DND-41 (cell line): ENCODE measurements at regions not wholly inside any gene's neighbourhood (a gene's known extent, or its start where the extent isn't known, plus 50 kb on each side); places are given as distances from the start of the nearest gene placed in this dataset.

Experiments
- ATAC-seq: fragments of 200-7000 bp; cut with Tn5 transposase; 3 replicates; pipeline ENCODE4 v1.9.1; 2021; ENCODE audit warnings: low read depth; ENCODE audit not compliant: insufficient read depth
- DNase-seq: peaks from one replicate; pipeline ENCODE4 v3.0.0-alpha.2; 2020
- H2AFZ ChIP-seq: 2 replicates; pipeline ENCODE4 v1.6.0; 2012; ENCODE audit warnings: low read depth, low read length
- H3K27ac ChIP-seq: 2 replicates; pipeline ENCODE4 v1.5.1; 2012; ENCODE audit warnings: low read length, inconsistent platforms
- H3K27me3 ChIP-seq: fragments of 200-600 bp; sonication (generic); 2 replicates; pipeline ENCODE4 v1.6.0; 2012; ENCODE audit warnings: low read length, mild to moderate bottlenecking, inconsistent platforms; ENCODE audit not compliant: insufficient read depth, poor library complexity
- H3K36me3 ChIP-seq: 2 replicates; pipeline ENCODE4 v1.5.1; 2012; ENCODE audit warnings: low read length, inconsistent platforms; ENCODE audit not compliant: insufficient read depth
- H3K4me1 ChIP-seq: 2 replicates; pipeline ENCODE4 v1.5.1; 2012; ENCODE audit warnings: mild to moderate bottlenecking, low read length; ENCODE audit not compliant: insufficient read depth
- H3K4me2 ChIP-seq: 2 replicates; pipeline ENCODE4 v1.6.0; 2012; ENCODE audit warnings: mild to moderate bottlenecking, moderate library complexity, low read length, inconsistent platforms; ENCODE audit not compliant: insufficient read depth
- H3K4me3 ChIP-seq, 2 experiments: fragments of 200-600 bp in 1 of 2; shearing (Covaris generic) in 1 of 2; 2 replicates each; pipeline ENCODE4 v1.5.1; 2012 to 2016; ENCODE audit warnings: inconsistent platforms in 2 of 2, low read length in 2 of 2, mild to moderate bottlenecking in 2 of 2, low read depth in 1 of 2, moderate library complexity in 1 of 2
- H3K79me2 ChIP-seq: 2 replicates; pipeline ENCODE4 v1.6.0; 2012; ENCODE audit warnings: low read length, inconsistent platforms; ENCODE audit not compliant: insufficient read depth
- H3K9ac ChIP-seq: 2 replicates; pipeline ENCODE4 v1.6.0; 2012; ENCODE audit warnings: low read depth, mild to moderate bottlenecking, inconsistent platforms, low read length, moderate library complexity
- H3K9me3 ChIP-seq: 2 replicates; pipeline ENCODE4 v1.5.1; 2012; ENCODE audit warnings: low read length, moderate library complexity, mild to moderate bottlenecking, inconsistent platforms; ENCODE audit not compliant: insufficient read depth, severe bottlenecking
- H4K20me1 ChIP-seq: 2 replicates; pipeline ENCODE4 v1.6.0; 2012; ENCODE audit warnings: low read length; ENCODE audit not compliant: insufficient read depth
- CTCF ChIP-seq: IDR thresholded peaks from 2 replicates; pipeline ENCODE4 v1.5.1; 2012; ENCODE audit warnings: borderline replicate concordance, low read length, moderate library complexity, mild to moderate bottlenecking; ENCODE audit not compliant: poor library complexity, severe bottlenecking; ENCODE audit errors: extremely low read depth
- EZH2 ChIP-seq: IDR thresholded peaks from 3 replicates; pipeline ENCODE4 v1.6.1; 2012; ENCODE audit warnings: borderline replicate concordance, low read depth, mild to moderate bottlenecking, moderate library complexity, low read length, inconsistent platforms; ENCODE audit not compliant: severe bottlenecking

GRCh38 chr6:40336940-40337760 is 250.0 kb downstream of the LRFN2 start:
- Histone ChIP-seq H3K27ac (no peak overlapping the region), H3K36me3 (no peaks in the 10 kb centered on the region), H4K20me1 (no peaks in the 10 kb centered on the region), H3K79me2 (no peaks in the 10 kb centered on the region), H3K9me3 (no peaks in the 10 kb centered on the region), H3K4me2 (no peak overlapping the region), H3K27me3 (no peaks in the 10 kb centered on the region), H3K4me1 (peaks cover 15% of the 10 kb centered on the region), H3K4me3 (no peak overlapping the region), H3K9ac (no peak overlapping the region), H2AFZ (no peak overlapping the region)
- no peak for TF ChIP-seq EZH2
- TF ChIP-seq CTCF, result no peak
- DNase-seq (no peak), ATAC-seq (no peak)

GRCh38 chr6:40336296-40336695 is 250.9 kb downstream of the LRFN2 start:
- H3K79me2 ChIP-seq, result no peaks in the 10 kb centered on the region
- no peak overlapping the region for H2AFZ ChIP-seq
- peaks cover 15% of the 10 kb centered on the region for H3K4me1 ChIP-seq
- ATAC-seq (no peak), DNase-seq (no peak)
- H3K9me3 ChIP-seq, result no peaks in the 10 kb centered on the region
- no peaks in the 10 kb centered on the region for H4K20me1 ChIP-seq
- H3K27me3 ChIP-seq, result no peaks in the 10 kb centered on the region
- no peak overlapping the region for H3K4me3 ChIP-seq
- H3K9ac ChIP-seq, result no peak overlapping the region
- no peak for TF ChIP-seq CTCF
- no peak for TF ChIP-seq EZH2
- H3K4me2 ChIP-seq, result no peak overlapping the region
- no peak overlapping the region for H3K27ac ChIP-seq
- no peaks in the 10 kb centered on the region for H3K36me3 ChIP-seq

GRCh38 chr6:40334496-40335270 is 252.5 kb downstream of the LRFN2 start:
- no peaks in the 10 kb centered on the region for H3K36me3 ChIP-seq
- no peaks in the 10 kb centered on the region for H3K9me3 ChIP-seq
- H3K27me3 ChIP-seq, result no peaks in the 10 kb centered on the region
- no peak overlapping the region for H3K4me3 ChIP-seq
- H3K4me1 ChIP-seq, result peaks cover 5% of the 10 kb centered on the region
- DNase-seq (no peak), ATAC-seq (no peak)
- H3K79me2 ChIP-seq, result no peaks in the 10 kb centered on the region
- no peaks in the 10 kb centered on the region for H4K20me1 ChIP-seq
- no peak overlapping the region for H2AFZ ChIP-seq
- TF ChIP-seq EZH2, result no peak
- TF ChIP-seq CTCF, result no peak
- no peak overlapping the region for H3K4me2 ChIP-seq
- H3K9ac ChIP-seq, result no peak overlapping the region
- no peak overlapping the region for H3K27ac ChIP-seq
